ENCODE measurements at regions not wholly inside any gene's neighbourhood (a gene's known extent, or its start where the extent isn't known, plus 50 kb on each side); places are given as distances from the start of the nearest gene placed in this dataset.

DNA sequence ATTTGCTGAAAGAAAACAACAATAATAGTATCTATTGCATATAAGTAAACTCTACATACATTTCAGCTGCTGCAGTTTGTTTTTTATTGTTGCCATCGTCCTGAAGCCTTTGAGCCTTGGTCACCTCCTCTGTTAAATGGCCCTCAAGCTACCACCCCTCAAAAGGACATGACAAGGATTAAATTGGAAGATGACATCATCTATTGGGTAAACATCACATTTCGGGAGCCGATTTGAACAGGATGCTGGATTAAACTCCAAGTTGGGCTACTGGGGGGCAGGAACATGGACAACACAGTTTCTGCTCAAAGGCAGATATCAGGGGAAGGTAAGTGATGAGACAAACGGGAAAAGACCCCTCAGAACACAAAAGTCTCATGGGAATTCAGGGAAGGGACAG, 92.3 kb upstream of the ATP2B2 start:
- no peak for DNase-seq (ENCODE audit: low spot score)
- TF ChIP-seq, protein P1, sequence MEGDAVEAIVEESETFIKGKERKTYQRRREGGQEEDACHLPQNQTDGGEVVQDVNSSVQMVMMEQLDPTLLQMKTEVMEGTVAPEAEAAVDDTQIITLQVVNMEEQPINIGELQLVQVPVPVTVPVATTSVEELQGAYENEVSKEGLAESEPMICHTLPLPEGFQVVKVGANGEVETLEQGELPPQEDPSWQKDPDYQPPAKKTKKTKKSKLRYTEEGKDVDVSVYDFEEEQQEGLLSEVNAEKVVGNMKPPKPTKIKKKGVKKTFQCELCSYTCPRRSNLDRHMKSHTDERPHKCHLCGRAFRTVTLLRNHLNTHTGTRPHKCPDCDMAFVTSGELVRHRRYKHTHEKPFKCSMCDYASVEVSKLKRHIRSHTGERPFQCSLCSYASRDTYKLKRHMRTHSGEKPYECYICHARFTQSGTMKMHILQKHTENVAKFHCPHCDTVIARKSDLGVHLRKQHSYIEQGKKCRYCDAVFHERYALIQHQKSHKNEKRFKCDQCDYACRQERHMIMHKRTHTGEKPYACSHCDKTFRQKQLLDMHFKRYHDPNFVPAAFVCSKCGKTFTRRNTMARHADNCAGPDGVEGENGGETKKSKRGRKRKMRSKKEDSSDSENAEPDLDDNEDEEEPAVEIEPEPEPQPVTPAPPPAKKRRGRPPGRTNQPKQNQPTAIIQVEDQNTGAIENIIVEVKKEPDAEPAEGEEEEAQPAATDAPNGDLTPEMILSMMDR (conservative IDR thresholded peaks at IDR 0.05; ENCODE audit: low read depth) = no peak
- ChIA-PET POLR2A (ENCODE audit: low non-redundant PET) (no interaction called here), CTCF (no interaction called here)
- no peak overlapping the region for H3K27ac ChIP-seq

DNA sequence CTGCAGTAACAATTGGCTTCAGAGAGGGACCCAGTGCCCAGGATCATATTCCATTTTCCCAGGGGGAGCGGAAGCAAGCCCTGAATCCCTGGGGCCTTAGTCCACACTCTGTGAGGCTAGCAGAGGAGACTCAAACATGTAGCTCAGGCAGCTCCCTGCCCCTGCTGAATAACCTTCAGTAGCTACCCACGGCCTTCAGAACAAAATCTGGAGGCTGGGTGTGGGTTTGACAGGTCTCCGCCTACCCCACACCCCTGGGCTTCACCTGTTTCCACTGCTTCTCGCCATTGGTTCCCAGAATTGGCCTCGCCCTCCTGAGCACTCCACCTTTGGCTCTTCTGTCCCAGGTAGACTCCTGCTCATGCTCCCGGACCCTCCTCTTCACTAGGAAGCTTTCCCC, 93.6 kb upstream of the ATP2B2 start:
- H3K27ac ChIP-seq = no peak overlapping the region
- TF ChIP-seq, protein P1 (conservative IDR thresholded peaks at IDR 0.05; ENCODE audit: low read depth) = no peak
- ChIA-PET CTCF (no interaction called here), POLR2A (ENCODE audit: low non-redundant PET) (no interaction called here)
- DNase-seq (ENCODE audit: low spot score) = no peak

DNA sequence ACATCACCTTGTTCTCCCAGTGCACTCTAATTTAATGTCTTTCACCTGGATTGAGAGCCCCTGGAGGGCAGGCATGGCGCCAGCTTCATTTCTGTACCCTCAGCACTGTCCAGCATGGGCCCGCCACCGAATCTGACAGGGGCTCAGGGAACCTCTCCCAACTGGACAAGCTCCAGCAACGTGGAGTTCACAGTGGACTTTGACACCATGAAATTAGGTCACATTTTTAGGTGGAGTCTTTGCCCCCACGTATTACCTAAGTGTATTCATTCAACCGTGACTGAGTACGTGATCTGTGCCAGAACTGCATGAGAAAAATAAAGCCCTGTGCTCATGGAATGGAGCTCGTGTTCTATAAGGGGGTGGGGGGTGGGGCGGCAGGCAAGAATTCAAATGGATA, 94.1 kb upstream of the ATP2B2 start:
- POLR2A ChIA-PET (ENCODE audit: low non-redundant PET) = no interaction called here
- no peak for DNase-seq (ENCODE audit: low spot score)
- TF ChIP-seq, protein P1 (conservative IDR thresholded peaks at IDR 0.05; ENCODE audit: low read depth) = no peak
- no peak overlapping the region for H3K27ac ChIP-seq
- CTCF ChIA-PET = no interaction called here

DNA sequence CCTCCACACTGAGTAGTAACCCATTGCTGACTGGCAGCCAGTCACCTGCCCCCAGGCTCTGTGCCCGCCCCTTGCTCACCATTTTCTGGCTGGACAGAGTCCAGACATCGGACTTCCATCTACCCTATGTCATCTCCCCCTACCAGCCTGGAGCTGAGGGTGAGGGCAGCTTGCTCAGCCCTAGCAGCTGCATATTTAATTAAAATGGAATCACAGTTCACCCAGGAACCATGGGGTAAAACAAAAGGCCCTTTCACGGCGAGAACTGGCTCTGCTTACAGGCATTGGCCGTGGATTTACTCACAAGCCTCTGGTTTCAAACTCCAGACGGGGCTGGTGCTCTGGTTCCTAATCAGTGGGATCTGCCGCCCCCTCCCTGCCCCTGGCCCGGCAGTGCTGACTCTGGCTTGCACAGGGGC, 94.9 kb upstream of the ATP2B2 start:
- ChIA-PET CTCF (no interaction called here), POLR2A (ENCODE audit: low non-redundant PET) (no interaction called here)
- H3K27ac ChIP-seq = no peak overlapping the region
- DNase-seq (ENCODE audit: low spot score) = no peak
- TF ChIP-seq, protein P1 (conservative IDR thresholded peaks at IDR 0.05; ENCODE audit: low read depth) = no peak

DNA sequence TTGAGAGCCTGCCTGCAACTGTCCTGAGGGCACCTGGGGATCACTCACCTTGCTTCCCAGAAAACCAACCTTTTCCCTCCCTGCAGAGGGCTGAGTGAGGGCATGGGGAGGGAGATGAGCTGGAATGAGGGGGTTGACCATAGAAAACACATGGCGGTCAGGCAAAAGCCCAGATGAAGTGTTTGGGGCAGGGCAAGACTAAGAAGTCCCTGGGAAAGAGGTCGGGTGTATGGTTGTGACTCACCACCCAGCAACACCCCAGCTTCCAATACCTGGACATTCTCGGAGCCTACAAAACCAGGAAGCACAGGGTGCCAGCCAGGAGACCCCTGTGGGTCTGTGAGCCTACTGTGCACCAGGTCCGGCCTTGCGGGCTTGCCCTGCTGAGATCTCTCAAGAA, 95.3 kb upstream of the ATP2B2 start:
- ChIA-PET POLR2A (ENCODE audit: low non-redundant PET) (no interaction called here), CTCF (no interaction called here)

DNA sequence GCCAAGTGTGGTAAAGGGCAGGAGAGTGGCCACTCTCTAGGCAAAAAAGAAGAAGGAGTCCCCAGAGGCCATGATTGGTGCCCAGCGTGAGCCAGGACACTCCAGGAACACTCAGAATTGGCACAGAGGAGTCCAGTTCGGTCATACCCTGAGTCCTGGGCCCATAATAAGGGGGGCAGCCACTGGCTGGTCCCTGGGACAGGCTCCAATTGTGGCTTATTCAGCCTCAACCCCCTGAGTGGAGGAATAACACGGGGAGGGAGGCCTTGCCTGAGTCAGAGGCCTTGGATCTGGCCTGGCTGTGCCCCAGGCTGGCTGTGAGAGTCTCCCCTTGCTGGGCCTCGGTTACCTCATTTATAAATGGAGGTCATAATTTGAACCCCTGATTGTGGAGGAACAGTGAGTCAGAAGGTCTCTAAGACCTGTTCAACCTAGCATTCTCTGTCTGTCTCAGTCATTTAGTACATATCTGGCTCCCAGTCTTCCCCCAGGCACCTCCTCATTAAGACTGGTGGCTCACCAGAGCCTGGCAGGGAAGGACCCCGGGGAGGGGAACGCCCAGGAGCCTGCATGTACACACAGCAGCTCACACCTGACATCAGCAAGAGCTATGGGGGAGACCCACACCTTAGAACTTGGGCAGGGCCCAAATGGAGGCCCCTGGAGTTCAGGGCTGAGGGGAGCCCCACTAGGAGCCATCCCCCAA, 95.9 kb upstream of the ATP2B2 start:
- no peak overlapping the region for H3K27ac ChIP-seq
- TF ChIP-seq, protein P1 (conservative IDR thresholded peaks at IDR 0.05; ENCODE audit: low read depth) = no peak
- ChIA-PET CTCF (no interaction called here), POLR2A (ENCODE audit: low non-redundant PET) (no interaction called here)
- no peak for DNase-seq (ENCODE audit: low spot score)

More for the DNA sequence above, 95.3 kb upstream of the ATP2B2 start:
- no peak for DNase-seq (ENCODE audit: low spot score)
- H3K27ac ChIP-seq = no peak overlapping the region
- TF ChIP-seq, protein P1 (conservative IDR thresholded peaks at IDR 0.05; ENCODE audit: low read depth) = no peak
